Breast epithelium (tissue), 4 donors: ENCODE measurements at regions not wholly inside any gene's neighbourhood (a gene's known extent, or its start where the extent isn't known, plus 50 kb on each side); places are given as distances from the start of the nearest gene placed in this dataset.
A peak's percentile ranks its signal among the peaks of the same experiment; 100 is the strongest.

ENCODE experiments used
- DNase-seq, 2 donors: peaks; one replicate each; pipeline ENCODE4 v3.0.0-alpha.2; 2019; ENCODE audit warnings: low spot score in 2 of 2
- H3K27ac ChIP-seq, 2 donors: fragments of 200-600 bp; sonication (generic) in 1 of 2; one replicate each; pipeline ENCODE4 v1.5.1; 2016 to 2019; ENCODE audit warnings: mild to moderate bottlenecking in 1 of 2
- H3K27me3 ChIP-seq, 2 donors: fragments of 200-600 bp; sonication (generic) in 1 of 2; one replicate each; pipeline versions ENCODE4 v1.5.1 to v1.6.0; 2017 to 2019; ENCODE audit warnings: control low read depth in 1 of 2, mild to moderate bottlenecking in 1 of 2
- H3K36me3 ChIP-seq: fragments of 200-600 bp; one replicate; pipeline ENCODE4 v1.5.1; 2019
- H3K4me1 ChIP-seq, 2 donors: fragments of 200-600 bp; sonication (generic); one replicate each; pipeline ENCODE4 v1.5.1; 2016 to 2019; ENCODE audit warnings: control low read depth in 1 of 2
- H3K4me3 ChIP-seq, 3 donors: fragments of 200-600 bp; sonication (generic); 1 replicate in 2 of 3; 2 replicates in 1 of 3; pipeline ENCODE4 v1.5.1; 2016 to 2019; ENCODE audit warnings: mild to moderate bottlenecking in 3 of 3, moderate library complexity in 2 of 3
- H3K9me3 ChIP-seq, 2 donors: fragments of 200-600 bp; sonication (generic) in 1 of 2; one replicate each; pipeline ENCODE4 v1.5.1; 2016 to 2019; ENCODE audit warnings: control low read depth in 1 of 2
- POLR2A ChIP-seq: fragments of 450-650 bp; IDR thresholded peaks from one replicate; pipeline ENCODE4 v1.6.1; 2016; ENCODE audit warnings: antibody characterized with exemption, mild to moderate bottlenecking, moderate library complexity
- POLR2AphosphoS5 ChIP-seq, 3 donors: sonication (generic); formaldehyde crosslinking; IDR thresholded peaks; one replicate each; pipeline ENCODE4 v1.6.1; 2017; ENCODE audit warnings: antibody characterized with exemption in 3 of 3
- intact Hi-C: fragments of 100-400 bp; cut with DNase I; formaldehyde crosslinking; loops from one replicate; pipeline ENCODE4 v1.15.1; 2023; ENCODE audit warnings: low total_unique reads
- TF ChIP-seq, protein P1 (sequence below), 3 donors: fragments of 450-650 bp; IDR thresholded peaks; one replicate each; pipeline ENCODE4 v1.5.1; 2016 to 2017; ENCODE audit warnings: antibody characterized with exemption in 3 of 3, mild to moderate bottlenecking in 3 of 3, moderate library complexity in 3 of 3

DNA sequence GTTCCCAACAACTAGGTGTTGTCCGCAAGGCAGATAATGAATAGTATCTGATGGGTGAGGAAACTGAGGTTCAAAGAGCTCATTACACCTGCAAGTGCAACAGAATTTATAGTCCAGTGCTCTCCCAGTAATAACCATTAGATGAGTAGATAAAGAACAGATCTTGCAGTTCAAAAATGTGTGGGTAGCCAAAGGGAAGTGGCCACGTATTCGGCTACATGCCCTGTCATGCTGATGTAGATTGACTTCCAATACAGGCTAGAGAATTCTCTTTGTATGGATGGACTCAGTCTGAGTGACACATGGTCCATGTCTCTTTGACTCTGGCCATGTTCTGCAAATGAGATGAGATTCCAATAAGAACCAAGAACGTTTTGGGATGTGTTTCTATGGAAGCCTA is 187.9 kb upstream of the LPP start:
- no peak for TF ChIP-seq POLR2AphosphoS5 (IDR thresholded peaks at IDR 0.05)
- DNase-seq, result no peak
- Histone ChIP-seq H3K4me3 (no peak overlapping the region), H3K27me3 (no peaks in the 10 kb centered on the region), H3K36me3 (no peaks in the 10 kb centered on the region), H3K27ac (no peak overlapping the region), H3K9me3 (no peaks in the 10 kb centered on the region), H3K4me1 (no peaks in the 10 kb centered on the region)
- intact Hi-C loops, result loop anchor here (5.0 kb wide), 1 partner anchor 1854 kb away; no protein-coding TSS in a partner anchor

DNA sequence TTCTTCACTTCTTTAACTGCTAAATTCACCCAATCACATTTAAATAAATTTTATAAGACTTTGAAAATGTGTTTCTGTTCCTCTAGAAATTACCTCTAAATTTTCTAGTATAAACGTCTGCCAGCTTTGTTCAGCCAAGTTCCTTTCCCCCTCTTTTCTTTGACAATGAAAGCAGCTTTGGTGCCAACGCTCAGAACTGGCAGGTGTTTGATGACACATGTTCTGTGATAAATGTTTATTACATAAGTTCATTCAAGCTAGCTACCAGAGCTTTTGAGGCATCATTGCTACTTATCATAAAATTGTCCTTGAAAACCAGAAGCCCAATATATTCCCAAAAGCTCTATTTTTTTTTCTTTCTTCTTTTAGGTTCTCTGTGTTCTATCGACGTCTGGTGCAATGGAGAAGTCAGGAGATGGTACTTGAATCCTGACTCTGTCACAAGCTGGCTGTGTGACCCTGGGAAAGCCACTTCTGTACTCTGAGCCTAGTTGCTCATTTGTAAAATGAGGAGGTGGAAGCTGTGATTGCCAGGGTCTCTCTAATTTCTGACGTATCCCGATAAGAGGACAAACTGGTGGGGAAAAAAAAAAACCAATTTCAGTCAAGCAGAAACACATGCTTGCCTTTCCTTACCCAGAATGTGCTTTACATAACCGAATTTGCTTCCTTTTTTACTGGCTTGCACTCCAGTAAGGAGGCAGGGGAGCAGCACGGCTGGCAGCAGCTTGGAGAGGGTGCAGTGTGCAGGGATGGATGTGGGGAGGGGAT is 187.1 kb upstream of the LPP start:
- no peak overlapping the region for H3K27ac ChIP-seq
- no peak for DNase-seq

DNA sequence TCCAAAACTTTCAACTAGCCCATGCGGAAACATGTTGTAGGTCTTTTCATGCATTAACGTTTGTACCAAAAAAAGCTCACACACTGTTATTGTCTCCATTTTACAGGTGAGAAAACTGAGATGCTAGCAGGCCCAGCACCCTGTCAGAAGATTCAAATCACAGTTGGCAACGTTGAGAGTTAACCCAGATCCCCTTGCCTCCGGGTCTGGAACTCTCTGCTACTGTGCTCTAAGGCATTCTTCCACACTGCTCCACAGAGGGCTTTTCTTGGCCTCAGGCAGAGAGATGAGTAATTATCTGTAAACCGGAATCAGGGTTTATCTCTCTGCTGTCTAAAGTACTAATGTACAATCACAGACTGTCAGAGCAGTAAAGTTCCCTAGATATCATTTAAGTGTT is 186.0 kb upstream of the LPP start:
- H3K36me3 ChIP-seq, result no peaks in the 10 kb centered on the region
- DNase-seq, result no peak
- TF ChIP-seq POLR2A (no peak), POLR2AphosphoS5 (IDR thresholded peaks at IDR 0.05) (no peak)
- TF ChIP-seq, protein P1, sequence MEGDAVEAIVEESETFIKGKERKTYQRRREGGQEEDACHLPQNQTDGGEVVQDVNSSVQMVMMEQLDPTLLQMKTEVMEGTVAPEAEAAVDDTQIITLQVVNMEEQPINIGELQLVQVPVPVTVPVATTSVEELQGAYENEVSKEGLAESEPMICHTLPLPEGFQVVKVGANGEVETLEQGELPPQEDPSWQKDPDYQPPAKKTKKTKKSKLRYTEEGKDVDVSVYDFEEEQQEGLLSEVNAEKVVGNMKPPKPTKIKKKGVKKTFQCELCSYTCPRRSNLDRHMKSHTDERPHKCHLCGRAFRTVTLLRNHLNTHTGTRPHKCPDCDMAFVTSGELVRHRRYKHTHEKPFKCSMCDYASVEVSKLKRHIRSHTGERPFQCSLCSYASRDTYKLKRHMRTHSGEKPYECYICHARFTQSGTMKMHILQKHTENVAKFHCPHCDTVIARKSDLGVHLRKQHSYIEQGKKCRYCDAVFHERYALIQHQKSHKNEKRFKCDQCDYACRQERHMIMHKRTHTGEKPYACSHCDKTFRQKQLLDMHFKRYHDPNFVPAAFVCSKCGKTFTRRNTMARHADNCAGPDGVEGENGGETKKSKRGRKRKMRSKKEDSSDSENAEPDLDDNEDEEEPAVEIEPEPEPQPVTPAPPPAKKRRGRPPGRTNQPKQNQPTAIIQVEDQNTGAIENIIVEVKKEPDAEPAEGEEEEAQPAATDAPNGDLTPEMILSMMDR (IDR thresholded peaks at IDR 0.05), result no peak
- no peaks in the 10 kb centered on the region for H3K4me1 ChIP-seq
- no peak overlapping the region for H3K4me3 ChIP-seq
- H3K9me3 ChIP-seq, result no peaks in the 10 kb centered on the region
- H3K27ac ChIP-seq, result no peak overlapping the region
- intact Hi-C loops, result loop anchor here (5.0 kb wide), 1 partner anchor 1856 kb away; no protein-coding TSS in a partner anchor
- H3K27me3 ChIP-seq, result no peaks in the 10 kb centered on the region

More for the DNA sequence above, 187.1 kb upstream of the LPP start:
- intact Hi-C loops, result loop anchor here (5.0 kb wide), 1 partner anchor 1855 kb away; no protein-coding TSS in a partner anchor
- TF ChIP-seq POLR2A, result no peak
- TF ChIP-seq, protein P1 (IDR thresholded peaks at IDR 0.05), result no peak
- TF ChIP-seq POLR2AphosphoS5 (IDR thresholded peaks at IDR 0.05), result no peak
- H3K4me1 ChIP-seq, result no peaks in the 10 kb centered on the region
- no peaks in the 10 kb centered on the region for H3K36me3 ChIP-seq
- H3K4me3 ChIP-seq, result no peak overlapping the region
- no peaks in the 10 kb centered on the region for H3K27me3 ChIP-seq
- H3K9me3 ChIP-seq, result no peaks in the 10 kb centered on the region

DNA sequence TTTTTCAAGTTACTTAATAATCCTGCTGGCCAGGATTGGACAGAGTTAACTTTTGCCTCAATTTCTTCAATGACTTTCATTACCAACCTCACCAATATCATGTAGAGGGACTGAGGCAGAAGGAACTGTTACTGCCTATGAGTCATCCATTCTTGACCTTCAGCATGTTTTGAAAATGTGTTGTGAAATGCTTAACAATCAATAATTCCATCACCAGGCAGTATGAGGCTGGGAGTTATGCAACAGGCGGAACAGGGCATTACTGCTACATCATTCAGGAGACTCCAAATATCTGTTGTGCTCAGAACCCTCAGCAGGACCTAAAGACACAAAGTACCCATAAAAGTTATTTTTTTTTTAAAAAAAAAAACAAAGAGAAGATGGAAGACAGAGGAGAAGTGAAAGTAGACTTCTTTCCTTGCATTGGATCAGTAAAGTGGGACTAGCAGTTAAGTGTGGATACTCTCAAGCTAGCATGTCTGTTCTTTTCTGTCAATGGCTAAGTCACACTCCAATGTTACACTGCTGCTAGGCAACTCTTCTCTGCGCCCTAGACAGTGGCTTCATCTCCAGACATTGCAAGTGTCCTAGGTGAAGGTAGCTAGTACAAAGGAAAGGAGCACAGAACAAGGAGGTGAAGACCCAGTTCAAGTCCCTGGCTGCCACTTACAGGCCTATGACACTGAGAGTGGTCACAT is 184.9 kb upstream of the LPP start:
- intact Hi-C loops, result loop anchor here (5.0 kb wide), 1 partner anchor 1857 kb away; no protein-coding TSS in a partner anchor
- H3K27ac ChIP-seq, result peak overlapping the region in 1 of 2 donors; percentile 33

DNA sequence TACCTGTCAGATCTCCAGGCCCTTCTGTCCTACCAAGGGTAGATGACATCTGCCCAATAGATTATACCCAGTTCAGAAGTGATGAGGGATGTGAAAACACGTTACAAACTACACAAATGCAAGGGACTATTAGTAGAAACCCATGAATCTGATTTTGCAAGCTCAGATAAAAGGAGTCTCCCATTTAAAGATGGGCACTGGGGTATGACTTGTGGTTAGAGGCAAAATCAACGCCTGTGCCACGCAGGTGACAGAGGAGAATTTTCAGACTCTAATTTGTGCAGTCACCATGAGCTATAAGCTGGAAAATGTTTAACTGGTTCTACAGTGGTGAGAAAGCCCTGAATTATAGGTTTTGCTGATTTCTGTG is 184.4 kb upstream of the LPP start:
- Histone ChIP-seq H3K27ac (no peak overlapping the region), H3K9me3 (no peaks in the 10 kb centered on the region), H3K27me3 (no peaks in the 10 kb centered on the region), H3K4me1 (no peaks in the 10 kb centered on the region), H3K4me3 (no peak overlapping the region), H3K36me3 (no peaks in the 10 kb centered on the region)
- DNase-seq, result no peak
- TF ChIP-seq POLR2AphosphoS5 (IDR thresholded peaks at IDR 0.05) (no peak), POLR2A (no peak)
- TF ChIP-seq, protein P1 (IDR thresholded peaks at IDR 0.05), result no peak
- intact Hi-C loops, result loop anchor here (5.0 kb wide), 1 partner anchor 1857 kb away; no protein-coding TSS in a partner anchor

More for the DNA sequence above, 184.9 kb upstream of the LPP start:
- no peaks in the 10 kb centered on the region for H3K36me3 ChIP-seq
- no peak overlapping the region for H3K4me3 ChIP-seq
- H3K27me3 ChIP-seq, result no peaks in the 10 kb centered on the region
- no peaks in the 10 kb centered on the region for H3K9me3 ChIP-seq
- DNase-seq, result peak in 1 of 2 donors; percentile 45
- H3K4me1 ChIP-seq, result no peaks in the 10 kb centered on the region
- TF ChIP-seq POLR2AphosphoS5 (IDR thresholded peaks at IDR 0.05) (peak in 2 of 3 donors; percentile 71 to 74), POLR2A (no peak)
- TF ChIP-seq, protein P1 (IDR thresholded peaks at IDR 0.05), result no peak
